PC-3 (cell line): ENCODE measurements at regions not wholly inside any gene's neighbourhood (a gene's known extent, or its start where the extent isn't known, plus 50 kb on each side); places are given as distances from the start of the nearest gene placed in this dataset.

ENCODE experiments used
- ATAC-seq: fragments of 200-7000 bp; cut with Tn5 transposase; 2 replicates; pipeline ENCODE4 v1.9.1; 2020; ENCODE audit warnings: mild to moderate bottlenecking, moderate library complexity
- BruUV-seq: library from RNA; stranded (reverse); fragments of 400-500 nt; replicated peaks from 2 replicates; lab custom pipeline; 2021; lab: Mats Ljungman, UMichigan
- CTCF ChIA-PET: fragments of 300-600 bp; sonication (Branson Sonifier 250); formaldehyde crosslinking; loops from one replicate; lab custom pipeline; 2022; ENCODE audit warnings: antibody characterized with exemption; lab: Charles Lee
- POLR2A ChIA-PET: fragments of 300-600 bp; sonication (Branson Sonifier 250); formaldehyde crosslinking; loops from one replicate; lab custom pipeline; 2022; ENCODE audit warnings: antibody characterized with exemption; ENCODE audit not compliant: unreplicated experiment; lab: Charles Lee
- DNase-seq: peaks from one replicate; pipeline ENCODE4 v3.0.0-alpha.2; 2015
- H2AFZ ChIP-seq: fragments of 300-600 bp; sonication (generic); 2 replicates; pipeline ENCODE4 v1.6.0; 2016; ENCODE audit warnings: antibody characterized with exemption, low read length
- H3F3A ChIP-seq: fragments of 300-600 bp; sonication (generic); one replicate; pipeline ENCODE4 v1.6.0; 2017; ENCODE audit warnings: antibody characterized with exemption, low read length, control low read depth, mild to moderate bottlenecking; ENCODE audit not compliant: unreplicated experiment
- H3K27ac ChIP-seq: fragments of 300-600 bp; sonication (generic); 2 replicates; pipeline ENCODE4 v1.5.1; 2016; ENCODE audit warnings: mild to moderate bottlenecking, low read length
- H3K27me3 ChIP-seq: fragments of 300-600 bp; sonication (generic); 2 replicates; pipeline ENCODE4 v1.6.1; 2016; ENCODE audit warnings: low read length, mixed read lengths
- H3K36me3 ChIP-seq: fragments of 300-600 bp; sonication (generic); 2 replicates; pipeline ENCODE4 v1.6.1; 2016; ENCODE audit warnings: low read depth, mixed run types, low read length, mixed read lengths
- H3K4me1 ChIP-seq: fragments of 300-600 bp; sonication (generic); 2 replicates; pipeline ENCODE4 v1.5.1; 2016; ENCODE audit warnings: low read length; ENCODE audit not compliant: insufficient read depth
- H3K4me2 ChIP-seq: fragments of 300-600 bp; sonication (generic); 2 replicates; pipeline ENCODE4 v1.6.0; 2016; ENCODE audit warnings: low read length
- H3K4me3 ChIP-seq: fragments of 300-600 bp; sonication (generic); 2 replicates; pipeline ENCODE4 v1.5.1; 2016; ENCODE audit warnings: mild to moderate bottlenecking, low read length, mixed read lengths
- H3K79me2 ChIP-seq: fragments of 300-600 bp; sonication (generic); 2 replicates; pipeline ENCODE4 v1.6.1; 2017; ENCODE audit warnings: low read length, mixed read lengths
- H3K9ac ChIP-seq: fragments of 300-600 bp; sonication (generic); 2 replicates; pipeline ENCODE4 v1.6.0; 2016; ENCODE audit warnings: mild to moderate bottlenecking, low read length
- H3K9me2 ChIP-seq: fragments of 300-600 bp; sonication (generic); replicated peaks from 2 replicates; pipeline ENCODE4 v1.6.1; 2016; ENCODE audit warnings: mixed run types, low read length, mixed read lengths
- H3K9me3 ChIP-seq: fragments of 300-600 bp; sonication (generic); 2 replicates; pipeline ENCODE4 v1.6.1; 2016; ENCODE audit warnings: low read length, mixed read lengths
- H4K20me1 ChIP-seq: fragments of 300-600 bp; sonication (generic); 2 replicates; pipeline ENCODE4 v1.6.1; 2016; ENCODE audit warnings: low read length, mixed read lengths
- CTCF ChIP-seq: fragments of 300-600 bp; sonication (generic); conservative IDR thresholded peaks from 2 replicates; pipeline ENCODE4 v1.5.1; 2017; ENCODE audit warnings: antibody characterized with exemption, low read depth, mild to moderate bottlenecking, low read length
- EZH2 ChIP-seq: fragments of 300-600 bp; sonication (generic); IDR thresholded peaks from one replicate; pipeline ENCODE4 v1.6.1; 2017; ENCODE audit warnings: antibody characterized with exemption, mild to moderate bottlenecking, low read length; ENCODE audit not compliant: unreplicated experiment
- EZH2phosphoT487 ChIP-seq: fragments of 300-600 bp; sonication (generic); IDR thresholded peaks from 2 replicates; pipeline ENCODE4 v1.6.1; 2018; ENCODE audit warnings: mild to moderate bottlenecking, antibody characterized with exemption, low read length, borderline replicate concordance
- intact Hi-C: fragments of 100-400 bp; cut with micrococcal nuclease; formaldehyde crosslinking; loops from 2 replicates; pipeline ENCODE4 v1.9.0; 2023

- Histone ChIP-seq H3K9ac (no peak overlapping the region), H3K4me1 (no peaks in the 10 kb centered on the region), H3K4me2 (no peak overlapping the region), H4K20me1 (no peaks in the 10 kb centered on the region), H3K27me3 (no peaks in the 10 kb centered on the region), H3K27ac (no peak overlapping the region), H3K4me3 (no peak overlapping the region), H3K9me2 (no peaks in the 10 kb centered on the region), H3K36me3 (no peaks in the 10 kb centered on the region), H3K79me2 (no peaks in the 10 kb centered on the region), H3F3A (no peaks in the 10 kb centered on the region), H3K9me3 (no peaks in the 10 kb centered on the region), H2AFZ (no peak overlapping the region)
- ATAC-seq (no peak), DNase-seq (no peak)
- TF ChIP-seq EZH2 (no peak), EZH2phosphoT487 (no peak), CTCF (no peak)
- intact Hi-C loops = no loop called here
- BruUV-seq = no TSS peak
- ChIA-PET CTCF (no interaction called here), POLR2A (no interaction called here)
These were observed 474.3 kb upstream of the KIF2A start for GRCh38 chr5:61831736-61832135.

- CTCF ChIA-PET = no interaction called here
- no TSS peak for BruUV-seq
- intact Hi-C loops = no loop called here
These were observed 468.2 kb upstream of the KIF2A start for GRCh38 chr5:61837788-61838187.

GRCh38 chr5:61840361-61840760 is 465.6 kb upstream of the KIF2A start:
- Histone ChIP-seq H3K9me3 (no peaks in the 10 kb centered on the region), H3K9me2 (no peaks in the 10 kb centered on the region), H3K4me3 (no peak overlapping the region), H3K9ac (no peak overlapping the region), H3K27me3 (no peaks in the 10 kb centered on the region), H3K36me3 (no peaks in the 10 kb centered on the region), H3K79me2 (no peaks in the 10 kb centered on the region), H3F3A (no peaks in the 10 kb centered on the region), H4K20me1 (no peaks in the 10 kb centered on the region), H2AFZ (no peak overlapping the region), H3K4me1 (no peaks in the 10 kb centered on the region), H3K4me2 (no peak overlapping the region), H3K27ac (no peak overlapping the region)
- intact Hi-C loops = no loop called here
- ATAC-seq (no peak), DNase-seq (no peak)
- CTCF ChIA-PET = no interaction called here
- TF ChIP-seq EZH2 = no peak
- POLR2A ChIA-PET = no interaction called here
- no TSS peak for BruUV-seq

More at GRCh38 chr5:61837788-61838187, 468.2 kb upstream of the KIF2A start:
- H3K9me2 ChIP-seq = no peaks in the 10 kb centered on the region
- no peak for TF ChIP-seq EZH2phosphoT487
- H3F3A ChIP-seq = no peaks in the 10 kb centered on the region
- DNase-seq = no peak
- H3K27ac ChIP-seq = no peak overlapping the region
- POLR2A ChIA-PET = no interaction called here
- no peak for ATAC-seq
- H3K79me2 ChIP-seq = no peaks in the 10 kb centered on the region
- no peaks in the 10 kb centered on the region for H3K4me1 ChIP-seq
- H3K4me3 ChIP-seq = no peak overlapping the region
- no peak overlapping the region for H3K4me2 ChIP-seq
- no peaks in the 10 kb centered on the region for H4K20me1 ChIP-seq
- H3K9ac ChIP-seq = no peak overlapping the region
- no peaks in the 10 kb centered on the region for H3K9me3 ChIP-seq
- H3K36me3 ChIP-seq = no peaks in the 10 kb centered on the region
- no peak overlapping the region for H2AFZ ChIP-seq
- H3K27me3 ChIP-seq = no peaks in the 10 kb centered on the region

GRCh38 chr5:61842840-61843239 is 463.2 kb upstream of the KIF2A start:
- no peaks in the 10 kb centered on the region for H3F3A ChIP-seq
- DNase-seq (no peak), ATAC-seq (no peak)
- H3K9ac ChIP-seq = no peak overlapping the region
- H3K79me2 ChIP-seq = no peaks in the 10 kb centered on the region
- TF ChIP-seq EZH2phosphoT487 = no peak
- TF ChIP-seq EZH2 = no peak
- TF ChIP-seq CTCF = no peak
- H3K4me3 ChIP-seq = no peak overlapping the region
- no peaks in the 10 kb centered on the region for H4K20me1 ChIP-seq
- ChIA-PET CTCF (no interaction called here), POLR2A (no interaction called here)
- no peaks in the 10 kb centered on the region for H3K4me1 ChIP-seq
- intact Hi-C loops = no loop called here
- no peaks in the 10 kb centered on the region for H3K27me3 ChIP-seq
- H3K27ac ChIP-seq = no peak overlapping the region
- H3K4me2 ChIP-seq = no peak overlapping the region
- BruUV-seq = no TSS peak
- no peak overlapping the region for H2AFZ ChIP-seq
- no peaks in the 10 kb centered on the region for H3K36me3 ChIP-seq
- no peaks in the 10 kb centered on the region for H3K9me2 ChIP-seq
- no peaks in the 10 kb centered on the region for H3K9me3 ChIP-seq
